Nephron (organoid): ENCODE measurements at regions not wholly inside any gene's neighbourhood (a gene's known extent, or its start where the extent isn't known, plus 50 kb on each side); places are given as distances from the start of the nearest gene placed in this dataset.

Experiments
- H3K27ac Mint-ChIP-seq, 3 experiments: 2 replicates each; pipeline ENCODE4 v1.8.0; 2020; ENCODE audit warnings: mixed read lengths in 3 of 3, mild to moderate bottlenecking in 2 of 3, moderate library complexity in 1 of 3
- H3K27me3 Mint-ChIP-seq: 2 replicates; pipeline ENCODE4 v1.8.0; 2021; ENCODE audit warnings: low read depth, mild to moderate bottlenecking, moderate library complexity, mixed read lengths
- H3K36me3 Mint-ChIP-seq: 2 replicates; pipeline ENCODE4 v1.8.0; 2020; ENCODE audit warnings: low read depth, mixed read lengths
- H3K4me1 Mint-ChIP-seq: 2 replicates; pipeline ENCODE4 v1.8.0; 2020; ENCODE audit warnings: mixed read lengths
- H3K4me3 Mint-ChIP-seq, 3 experiments: 2 replicates each; pipeline ENCODE4 v1.8.0; 2020; ENCODE audit warnings: mild to moderate bottlenecking in 3 of 3, mixed read lengths in 3 of 3, moderate library complexity in 2 of 3
- H3K9me3 Mint-ChIP-seq: 2 replicates; pipeline ENCODE4 v1.8.0; 2020; ENCODE audit warnings: mixed read lengths
- CTCF ChIP-seq, 3 experiments: fragments of 200-600 bp; sonication (generic); IDR thresholded peaks; one replicate each; pipeline ENCODE4 v1.5.0; 2021; ENCODE audit warnings: antibody characterized with exemption in 3 of 3; ENCODE audit not compliant: unreplicated experiment in 3 of 3

GRCh38 chr2:21633015-21633414 is 509.2 kb downstream of the TDRD15 start:
- no peak for TF ChIP-seq CTCF (IDR thresholded peaks at IDR 0.05; ENCODE audit: unreplicated experiment in 3 of 3)
- no peaks in the 10 kb centered on the region for H3K9me3 Mint-ChIP-seq
- H3K4me1 Mint-ChIP-seq, result no peaks in the 10 kb centered on the region
- H3K4me3 Mint-ChIP-seq, result no peak overlapping the region
- no peak overlapping the region for H3K27ac Mint-ChIP-seq
- peaks cover 6% of the 10 kb centered on the region for H3K27me3 Mint-ChIP-seq
- H3K36me3 Mint-ChIP-seq, result no peaks in the 10 kb centered on the region

GRCh38 chr2:21633466-21633865 is 509.7 kb downstream of the TDRD15 start:
- no peak for TF ChIP-seq CTCF (IDR thresholded peaks at IDR 0.05; ENCODE audit: unreplicated experiment in 3 of 3)
- peaks cover 6% of the 10 kb centered on the region for H3K27me3 Mint-ChIP-seq
- no peak overlapping the region for H3K27ac Mint-ChIP-seq
- H3K36me3 Mint-ChIP-seq, result no peaks in the 10 kb centered on the region
- no peaks in the 10 kb centered on the region for H3K4me1 Mint-ChIP-seq
- no peaks in the 10 kb centered on the region for H3K9me3 Mint-ChIP-seq
- no peak overlapping the region for H3K4me3 Mint-ChIP-seq

- no peak overlapping the region for H3K4me3 Mint-ChIP-seq
- no peaks in the 10 kb centered on the region for H3K9me3 Mint-ChIP-seq
- no peaks in the 10 kb centered on the region for H3K36me3 Mint-ChIP-seq
- no peak overlapping the region for H3K27ac Mint-ChIP-seq
- no peaks in the 10 kb centered on the region for H3K4me1 Mint-ChIP-seq
- no peak for TF ChIP-seq CTCF (IDR thresholded peaks at IDR 0.05; ENCODE audit: unreplicated experiment in 3 of 3)
- H3K27me3 Mint-ChIP-seq, result peaks cover 6% of the 10 kb centered on the region
Observed at GRCh38 chr2:21633911-21634310, 510.1 kb downstream of the TDRD15 start.

GRCh38 chr2:21640046-21640445 is 516.3 kb downstream of the TDRD15 start:
- Mint-ChIP-seq H3K9me3 (no peaks in the 10 kb centered on the region), H3K27me3 (peaks cover 5% of the 10 kb centered on the region), H3K36me3 (no peaks in the 10 kb centered on the region), H3K27ac (no peak overlapping the region), H3K4me1 (peaks cover 30% of the 10 kb centered on the region), H3K4me3 (no peak overlapping the region)
- TF ChIP-seq CTCF (IDR thresholded peaks at IDR 0.05; ENCODE audit: unreplicated experiment in 3 of 3), result no peak

GRCh38 chr2:21642647-21643046 is 518.9 kb downstream of the TDRD15 start:
- Mint-ChIP-seq H3K4me3 (no peak overlapping the region), H3K4me1 (peaks cover 55% of the 10 kb centered on the region), H3K27me3 (peaks cover 5% of the 10 kb centered on the region), H3K9me3 (no peaks in the 10 kb centered on the region), H3K27ac (peak overlapping the region; percentile 49 to 95 (median 68)), H3K36me3 (no peaks in the 10 kb centered on the region)
- TF ChIP-seq CTCF (IDR thresholded peaks at IDR 0.05; ENCODE audit: unreplicated experiment in 3 of 3), result no peak

GRCh38 chr2:21643180-21643579 is 519.4 kb downstream of the TDRD15 start:
- TF ChIP-seq CTCF (IDR thresholded peaks at IDR 0.05; ENCODE audit: unreplicated experiment in 3 of 3), result no peak
- H3K4me1 Mint-ChIP-seq, result peaks cover 55% of the 10 kb centered on the region
- H3K27me3 Mint-ChIP-seq, result peaks cover 5% of the 10 kb centered on the region
- no peaks in the 10 kb centered on the region for H3K36me3 Mint-ChIP-seq
- H3K4me3 Mint-ChIP-seq, result no peak overlapping the region
- no peaks in the 10 kb centered on the region for H3K9me3 Mint-ChIP-seq
- H3K27ac Mint-ChIP-seq, result peak overlapping the region; percentile 49 to 95 (median 50)
